Ascending aorta (tissue), 2 donors: ENCODE measurements at regions not wholly inside any gene's neighbourhood (a gene's known extent, or its start where the extent isn't known, plus 50 kb on each side); places are given as distances from the start of the nearest gene placed in this dataset.
A peak's percentile ranks its signal among the peaks of the same experiment; 100 is the strongest.

Experiments used
- DNase-seq, 2 donors: peaks; one replicate each; pipeline ENCODE4 v3.0.0-alpha.2; 2019; ENCODE audit warnings: low spot score in 2 of 2
- H3K27ac ChIP-seq, 2 donors: fragments of 200-600 bp; sonication (generic); one replicate each; pipeline ENCODE4 v1.5.1; 2016 to 2017; ENCODE audit warnings: mild to moderate bottlenecking in 1 of 2
- H3K27me3 ChIP-seq: fragments of 200-600 bp; sonication (generic); one replicate; pipeline ENCODE4 v1.5.1; 2017
- H3K36me3 ChIP-seq, 2 donors: fragments of 200-600 bp; sonication (generic); one replicate each; pipeline ENCODE4 v1.5.1; 2016
- H3K4me1 ChIP-seq, 2 donors: fragments of 200-600 bp; sonication (generic); one replicate each; pipeline ENCODE4 v1.5.1; 2016 to 2017; ENCODE audit warnings: mild to moderate bottlenecking in 1 of 2
- H3K4me3 ChIP-seq, 2 donors: fragments of 200-600 bp; sonication (generic); one replicate each; pipeline ENCODE4 v1.5.1; 2016 to 2017; ENCODE audit warnings: mild to moderate bottlenecking in 1 of 2
- H3K9me3 ChIP-seq, 2 donors: fragments of 200-600 bp; sonication (generic); one replicate each; pipeline ENCODE4 v1.5.1; 2016
- intact Hi-C: fragments of 100-400 bp; cut with DNase I; formaldehyde crosslinking; loops from one replicate; pipeline ENCODE4 v1.15.1; 2023
- TF ChIP-seq, protein P1 (sequence below), 3 experiments: fragments of 200-600 bp in 2 of 3; fragments of 450-650 bp in 1 of 3; sonication (generic) in 2 of 3; IDR thresholded peaks; one replicate each; pipeline ENCODE4 v1.5.1; 2016 to 2019; ENCODE audit warnings: antibody characterized with exemption in 3 of 3, mild to moderate bottlenecking in 1 of 3, moderate library complexity in 1 of 3

DNA sequence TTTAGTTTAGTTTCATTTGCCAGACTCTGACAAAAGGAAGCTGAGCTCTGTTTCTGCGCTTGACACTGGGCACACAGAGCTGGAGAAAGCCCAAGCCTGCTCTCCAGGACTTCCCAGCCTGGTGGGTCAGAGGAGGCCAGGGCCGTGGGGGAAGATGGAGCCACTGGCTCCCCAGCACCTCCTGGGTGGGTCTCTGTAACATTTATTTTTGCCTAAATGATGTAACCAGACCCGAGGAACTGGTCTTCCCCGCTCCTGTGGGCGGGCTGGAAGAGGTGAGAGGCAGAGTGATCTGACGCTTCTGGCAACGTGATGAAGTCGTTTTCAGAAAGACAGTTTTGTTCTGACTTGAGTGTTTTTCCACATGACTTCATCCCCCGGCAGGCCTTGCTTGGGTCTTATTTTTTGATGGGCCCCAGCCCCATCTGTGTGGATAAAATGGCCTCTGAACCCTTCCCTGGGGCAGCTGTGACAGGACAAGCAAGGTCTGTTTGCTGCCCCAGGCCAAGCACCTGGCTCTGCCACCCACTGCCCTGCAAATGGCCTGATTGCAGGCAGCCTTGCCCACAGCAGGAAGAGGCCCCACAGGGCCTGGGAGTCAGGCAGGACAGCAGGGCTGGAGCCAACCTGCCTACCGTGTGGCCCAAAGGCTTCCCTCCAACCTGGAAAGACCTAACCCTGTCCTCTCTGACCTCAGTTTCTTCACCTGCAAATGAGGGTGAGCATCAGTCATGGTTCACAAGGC lies 304.9 kb upstream of the ZMIZ1 start:
- Histone ChIP-seq H3K4me3 (no peak overlapping the region), H3K27ac (peak overlapping the region; percentile 16 to 89), H3K27me3 (no peaks in the 10 kb centered on the region), H3K4me1 (peaks cover 8 to 10% of the 10 kb centered on the region in 2 donors), H3K36me3 (no peaks in the 10 kb centered on the region), H3K9me3 (no peaks in the 10 kb centered on the region)
- intact Hi-C loops = no loop called here
- peak in 1 of 2 donors; percentile 26 for DNase-seq
- TF ChIP-seq, protein P1, sequence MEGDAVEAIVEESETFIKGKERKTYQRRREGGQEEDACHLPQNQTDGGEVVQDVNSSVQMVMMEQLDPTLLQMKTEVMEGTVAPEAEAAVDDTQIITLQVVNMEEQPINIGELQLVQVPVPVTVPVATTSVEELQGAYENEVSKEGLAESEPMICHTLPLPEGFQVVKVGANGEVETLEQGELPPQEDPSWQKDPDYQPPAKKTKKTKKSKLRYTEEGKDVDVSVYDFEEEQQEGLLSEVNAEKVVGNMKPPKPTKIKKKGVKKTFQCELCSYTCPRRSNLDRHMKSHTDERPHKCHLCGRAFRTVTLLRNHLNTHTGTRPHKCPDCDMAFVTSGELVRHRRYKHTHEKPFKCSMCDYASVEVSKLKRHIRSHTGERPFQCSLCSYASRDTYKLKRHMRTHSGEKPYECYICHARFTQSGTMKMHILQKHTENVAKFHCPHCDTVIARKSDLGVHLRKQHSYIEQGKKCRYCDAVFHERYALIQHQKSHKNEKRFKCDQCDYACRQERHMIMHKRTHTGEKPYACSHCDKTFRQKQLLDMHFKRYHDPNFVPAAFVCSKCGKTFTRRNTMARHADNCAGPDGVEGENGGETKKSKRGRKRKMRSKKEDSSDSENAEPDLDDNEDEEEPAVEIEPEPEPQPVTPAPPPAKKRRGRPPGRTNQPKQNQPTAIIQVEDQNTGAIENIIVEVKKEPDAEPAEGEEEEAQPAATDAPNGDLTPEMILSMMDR (IDR thresholded peaks at IDR 0.05) = no peak

DNA sequence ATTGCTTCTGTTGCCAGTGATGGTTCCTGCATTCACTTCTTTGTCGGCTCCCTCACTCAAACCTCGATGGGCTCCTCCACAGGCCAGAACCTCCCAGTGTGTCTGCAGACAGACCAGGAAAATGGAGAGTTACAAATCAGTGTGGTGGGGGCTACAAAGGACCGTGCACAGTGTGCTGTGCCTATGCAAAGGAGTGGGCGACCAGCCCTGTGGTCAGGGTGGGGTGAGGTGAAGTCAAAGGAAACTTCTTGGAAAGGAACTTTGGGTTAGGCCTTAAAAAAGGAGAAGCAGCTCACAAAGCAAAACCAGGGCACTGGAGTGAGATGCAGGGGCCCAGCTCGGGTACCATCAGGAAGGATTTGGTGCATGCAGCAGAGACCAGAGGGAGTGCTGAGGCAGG lies 304.3 kb upstream of the ZMIZ1 start:
- H3K9me3 ChIP-seq = no peaks in the 10 kb centered on the region
- intact Hi-C loops = no loop called here
- H3K27me3 ChIP-seq = no peaks in the 10 kb centered on the region
- no peak for DNase-seq
- H3K36me3 ChIP-seq = no peaks in the 10 kb centered on the region
- TF ChIP-seq, protein P1 (IDR thresholded peaks at IDR 0.05) = no peak
- no peak overlapping the region for H3K4me3 ChIP-seq
- H3K27ac ChIP-seq = peak overlapping the region; percentile 16 to 89
- peaks cover 8 to 10% of the 10 kb centered on the region in 2 donors for H3K4me1 ChIP-seq

GRCh38 chr10:78764846-78765430 lies 303.8 kb upstream of the ZMIZ1 start:
- DNase-seq = no peak
- Histone ChIP-seq H3K27ac (no peak overlapping the region), H3K9me3 (no peaks in the 10 kb centered on the region), H3K27me3 (no peaks in the 10 kb centered on the region), H3K36me3 (no peaks in the 10 kb centered on the region), H3K4me1 (peaks cover 8 to 10% of the 10 kb centered on the region in 2 donors), H3K4me3 (no peak overlapping the region)
- TF ChIP-seq, protein P1 (IDR thresholded peaks at IDR 0.05) = no peak
- intact Hi-C loops = no loop called here

- intact Hi-C loops = no loop called here
- no peaks in the 10 kb centered on the region for H3K9me3 ChIP-seq
- no peak overlapping the region for H3K4me3 ChIP-seq
- H3K27ac ChIP-seq = no peak overlapping the region
- TF ChIP-seq, protein P1 (IDR thresholded peaks at IDR 0.05) = no peak
- H3K4me1 ChIP-seq = peaks cover 8 to 10% of the 10 kb centered on the region in 2 donors
- H3K36me3 ChIP-seq = no peaks in the 10 kb centered on the region
- H3K27me3 ChIP-seq = no peaks in the 10 kb centered on the region
- DNase-seq = no peak
Measured at GRCh38 chr10:78765726-78766335, 302.9 kb upstream of the ZMIZ1 start.

GRCh38 chr10:78766603-78767002 lies 302.2 kb upstream of the ZMIZ1 start:
- H3K27ac ChIP-seq = no peak overlapping the region
- H3K9me3 ChIP-seq = no peaks in the 10 kb centered on the region
- intact Hi-C loops = no loop called here
- no peaks in the 10 kb centered on the region for H3K27me3 ChIP-seq
- TF ChIP-seq, protein P1 (IDR thresholded peaks at IDR 0.05) = no peak
- no peak overlapping the region for H3K4me3 ChIP-seq
- DNase-seq = no peak
- H3K36me3 ChIP-seq = no peaks in the 10 kb centered on the region
- peaks cover 8 to 10% of the 10 kb centered on the region in 2 donors for H3K4me1 ChIP-seq
